ENCODE measurements at regions not wholly inside any gene's neighbourhood (a gene's known extent, or its start where the extent isn't known, plus 50 kb on each side); places are given as distances from the start of the nearest gene placed in this dataset.

GRCh38 chr11:116123739-116124138 is 619.5 kb upstream of the CADM1 start:
- in situ Hi-C loops (cut with HindIII; ENCODE audit: extremely low pct_ligation_motif_present, low pct_unique_long_range_greater_than_20kb): no loop called here
- BruUV-seq (replicated peaks): no TSS peak
- H3K79me2 ChIP-seq (ENCODE audit: insufficient read depth, low read length): no peaks in the 10 kb centered on the region
- H2AFZ ChIP-seq (ENCODE audit: low read length): no peak overlapping the region
- no peaks in the 10 kb centered on the region for H4K20me1 ChIP-seq (ENCODE audit: insufficient read depth, low read length)
- POLR2A ChIA-PET: no interaction called here
- peaks cover 0 to 9% of the 10 kb centered on the region in 2 experiments; a peak in 2 of 5 replicates for H3K27me3 ChIP-seq (ENCODE audit: control insufficient read depth in 1 of 2, insufficient read depth in 2 of 2, low read length in 2 of 2)
- H3K36me3 ChIP-seq (replicated peaks in 1 of 2; ENCODE audit: control insufficient read depth in 1 of 2, insufficient read depth in 2 of 2, low read length in 2 of 2): no peaks in the 10 kb centered on the region
- H3K4me3 ChIP-seq (replicated peaks in 1 of 3; ENCODE audit: insufficient read depth in 1 of 3, low read depth in 2 of 3, low read length in 3 of 3): no peak overlapping the region
- CTCF ChIA-PET (ENCODE audit: low intra/inter-chr PET ratio, low total read pairs): no interaction called here
- no peaks in the 10 kb centered on the region for H3K4me1 ChIP-seq (ENCODE audit: insufficient read depth, low read length)
- H3K4me2 ChIP-seq (ENCODE audit: low read depth, low read length): no peak overlapping the region
- H3K27ac ChIP-seq (ENCODE audit: extremely low read length, insufficient read depth, low read length): no peak overlapping the region
- H3K9ac ChIP-seq (ENCODE audit: insufficient read depth, low read depth, low read length): no peak overlapping the region
- 22% methylated on average over 5 of the region's 5 CpGs for WGBS (ENCODE audit: low lambda C conversion rate)
- no peaks in the 10 kb centered on the region for H3K9me3 ChIP-seq (ENCODE audit: low read length)
- TF ChIP-seq NR1H2 (CRISPR knock-in tag; IDR thresholded peaks at IDR 0.05; ENCODE audit: borderline replicate concordance, low read depth): no peak
- TF ChIP-seq FOXA1 (IDR thresholded peaks at IDR 0.05): no peak
- TF ChIP-seq FOXA1 (CRISPR knock-in tag; IDR thresholded peaks at IDR 0.05): no peak
- TF ChIP-seq SPEN (CRISPR knock-in tag; IDR thresholded peaks at IDR 0.05; ENCODE audit: low read depth): no peak
- no peak for TF ChIP-seq ZIK1 (CRISPR knock-in tag; IDR thresholded peaks at IDR 0.05; ENCODE audit: borderline replicate concordance, low read depth)
- no peak for TF ChIP-seq MLLT10 (CRISPR knock-in tag; IDR thresholded peaks at IDR 0.05)
- TF ChIP-seq ELF4 (CRISPR knock-in tag; IDR thresholded peaks at IDR 0.05; ENCODE audit: borderline replicate concordance): no peak
- no peak for TF ChIP-seq MAFK (conservative IDR thresholded peaks at IDR 0.05 in 1 of 2, IDR thresholded peaks at IDR 0.05 in 1 of 2; ENCODE audit: low read length in 2 of 2)
- no peak for TF ChIP-seq ZNF839 (CRISPR knock-in tag; IDR thresholded peaks at IDR 0.05; ENCODE audit: borderline replicate concordance)
- no peak for TF ChIP-seq ZNF780A (CRISPR knock-in tag; IDR thresholded peaks at IDR 0.05)
- TF ChIP-seq, protein P1, sequence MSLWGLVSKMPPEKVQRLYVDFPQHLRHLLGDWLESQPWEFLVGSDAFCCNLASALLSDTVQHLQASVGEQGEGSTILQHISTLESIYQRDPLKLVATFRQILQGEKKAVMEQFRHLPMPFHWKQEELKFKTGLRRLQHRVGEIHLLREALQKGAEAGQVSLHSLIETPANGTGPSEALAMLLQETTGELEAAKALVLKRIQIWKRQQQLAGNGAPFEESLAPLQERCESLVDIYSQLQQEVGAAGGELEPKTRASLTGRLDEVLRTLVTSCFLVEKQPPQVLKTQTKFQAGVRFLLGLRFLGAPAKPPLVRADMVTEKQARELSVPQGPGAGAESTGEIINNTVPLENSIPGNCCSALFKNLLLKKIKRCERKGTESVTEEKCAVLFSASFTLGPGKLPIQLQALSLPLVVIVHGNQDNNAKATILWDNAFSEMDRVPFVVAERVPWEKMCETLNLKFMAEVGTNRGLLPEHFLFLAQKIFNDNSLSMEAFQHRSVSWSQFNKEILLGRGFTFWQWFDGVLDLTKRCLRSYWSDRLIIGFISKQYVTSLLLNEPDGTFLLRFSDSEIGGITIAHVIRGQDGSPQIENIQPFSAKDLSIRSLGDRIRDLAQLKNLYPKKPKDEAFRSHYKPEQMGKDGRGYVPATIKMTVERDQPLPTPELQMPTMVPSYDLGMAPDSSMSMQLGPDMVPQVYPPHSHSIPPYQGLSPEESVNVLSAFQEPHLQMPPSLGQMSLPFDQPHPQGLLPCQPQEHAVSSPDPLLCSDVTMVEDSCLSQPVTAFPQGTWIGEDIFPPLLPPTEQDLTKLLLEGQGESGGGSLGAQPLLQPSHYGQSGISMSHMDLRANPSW (CRISPR knock-in tag; IDR thresholded peaks at IDR 0.05; ENCODE audit: borderline replicate concordance): no peak
- TF ChIP-seq, protein P2, sequence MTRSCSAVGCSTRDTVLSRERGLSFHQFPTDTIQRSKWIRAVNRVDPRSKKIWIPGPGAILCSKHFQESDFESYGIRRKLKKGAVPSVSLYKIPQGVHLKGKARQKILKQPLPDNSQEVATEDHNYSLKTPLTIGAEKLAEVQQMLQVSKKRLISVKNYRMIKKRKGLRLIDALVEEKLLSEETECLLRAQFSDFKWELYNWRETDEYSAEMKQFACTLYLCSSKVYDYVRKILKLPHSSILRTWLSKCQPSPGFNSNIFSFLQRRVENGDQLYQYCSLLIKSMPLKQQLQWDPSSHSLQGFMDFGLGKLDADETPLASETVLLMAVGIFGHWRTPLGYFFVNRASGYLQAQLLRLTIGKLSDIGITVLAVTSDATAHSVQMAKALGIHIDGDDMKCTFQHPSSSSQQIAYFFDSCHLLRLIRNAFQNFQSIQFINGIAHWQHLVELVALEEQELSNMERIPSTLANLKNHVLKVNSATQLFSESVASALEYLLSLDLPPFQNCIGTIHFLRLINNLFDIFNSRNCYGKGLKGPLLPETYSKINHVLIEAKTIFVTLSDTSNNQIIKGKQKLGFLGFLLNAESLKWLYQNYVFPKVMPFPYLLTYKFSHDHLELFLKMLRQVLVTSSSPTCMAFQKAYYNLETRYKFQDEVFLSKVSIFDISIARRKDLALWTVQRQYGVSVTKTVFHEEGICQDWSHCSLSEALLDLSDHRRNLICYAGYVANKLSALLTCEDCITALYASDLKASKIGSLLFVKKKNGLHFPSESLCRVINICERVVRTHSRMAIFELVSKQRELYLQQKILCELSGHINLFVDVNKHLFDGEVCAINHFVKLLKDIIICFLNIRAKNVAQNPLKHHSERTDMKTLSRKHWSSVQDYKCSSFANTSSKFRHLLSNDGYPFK (CRISPR knock-in tag; IDR thresholded peaks at IDR 0.05; ENCODE audit: borderline replicate concordance): no peak
- no peak for TF ChIP-seq TP53 (CRISPR knock-in tag; conservative IDR thresholded peaks at IDR 0.05)
- ATAC-seq (no peak), FAIRE-seq (no peak), DNase-seq (ENCODE audit: low spot score) (no peak)
- intact Hi-C loops (cut with micrococcal nuclease; ENCODE audit: unreplicated experiment): no loop called here

Measured in HepG2 (cell line).